NCI-H510A (cell line): ENCODE measurements at regions not wholly inside any gene's neighbourhood (a gene's known extent, or its start where the extent isn't known, plus 50 kb on each side); places are given as distances from the start of the nearest gene placed in this dataset.

Source experiments
- DNase-seq: peaks from one replicate; lab custom pipeline; 2025; lab: John Stamatoyannopoulos, UW

DNA sequence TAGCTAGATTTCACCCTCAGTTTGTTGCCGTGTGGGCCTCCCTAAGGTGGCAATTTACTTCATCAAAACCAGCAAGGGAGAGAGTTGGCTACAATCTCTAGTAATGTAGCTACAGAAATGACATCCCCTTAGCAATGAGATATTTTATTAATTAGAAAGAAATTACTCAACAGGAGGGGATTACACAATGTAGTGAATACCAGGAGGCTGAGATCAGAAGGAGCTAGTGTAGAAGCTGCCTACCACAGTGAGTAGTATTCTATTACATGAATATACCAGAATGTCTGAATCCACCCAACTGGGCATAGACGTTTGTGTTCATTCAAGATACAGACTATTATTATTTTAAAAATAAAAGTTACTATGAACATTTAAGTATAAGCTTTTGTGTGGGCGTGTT is 868.2 kb upstream of the CXADR start:
- DNase-seq: no peak

DNA sequence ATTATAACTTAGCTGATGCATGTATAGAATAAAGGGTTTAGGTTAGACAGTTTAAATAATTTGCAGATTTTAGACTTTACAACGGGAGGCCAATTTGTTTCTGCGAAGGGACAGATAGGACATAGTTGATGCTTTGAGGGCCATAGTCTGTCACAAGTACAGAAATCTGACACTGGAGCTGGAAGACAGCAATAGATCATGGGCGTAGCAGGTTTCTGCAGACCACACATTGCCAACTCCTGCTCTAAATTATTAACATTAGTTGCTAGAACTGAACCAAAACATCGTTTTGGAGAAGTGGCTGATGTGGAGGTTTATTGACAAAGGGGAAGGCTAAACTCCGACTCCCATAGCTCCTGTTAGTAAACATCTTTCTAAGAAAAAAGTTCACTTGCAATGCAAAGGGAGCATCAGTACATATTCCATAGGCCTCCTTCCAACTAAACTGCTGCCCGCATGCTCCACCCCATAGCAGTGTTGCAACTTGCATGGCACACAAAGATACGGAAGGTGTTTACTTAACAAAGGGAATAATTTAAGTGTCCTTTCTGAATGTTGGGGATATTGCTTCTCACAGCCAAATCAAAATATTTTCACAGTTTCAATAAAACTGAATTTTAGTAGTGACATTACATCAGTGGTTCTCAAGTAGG is 862.0 kb upstream of the CXADR start:
- DNase-seq: no peak

DNA sequence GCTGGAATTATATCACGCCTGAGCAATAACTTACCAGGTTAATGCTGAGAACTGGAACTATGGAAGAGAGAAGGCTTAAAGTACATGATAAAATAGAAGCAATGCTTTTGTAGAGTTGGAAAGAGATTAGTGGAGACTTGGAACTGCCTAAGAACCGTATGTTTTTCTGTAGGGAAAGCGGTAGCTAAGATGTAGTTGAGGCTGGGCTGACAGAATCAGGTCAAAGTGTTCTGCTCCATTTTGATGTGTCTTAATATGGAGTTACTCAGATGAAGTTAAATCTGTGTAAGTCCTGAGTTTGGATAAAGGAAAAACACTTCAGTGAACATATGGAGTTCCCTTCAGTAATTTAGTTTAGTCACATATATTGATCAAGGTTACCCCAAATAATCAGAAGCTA is 860.9 kb upstream of the CXADR start:
- DNase-seq: no peak

DNA sequence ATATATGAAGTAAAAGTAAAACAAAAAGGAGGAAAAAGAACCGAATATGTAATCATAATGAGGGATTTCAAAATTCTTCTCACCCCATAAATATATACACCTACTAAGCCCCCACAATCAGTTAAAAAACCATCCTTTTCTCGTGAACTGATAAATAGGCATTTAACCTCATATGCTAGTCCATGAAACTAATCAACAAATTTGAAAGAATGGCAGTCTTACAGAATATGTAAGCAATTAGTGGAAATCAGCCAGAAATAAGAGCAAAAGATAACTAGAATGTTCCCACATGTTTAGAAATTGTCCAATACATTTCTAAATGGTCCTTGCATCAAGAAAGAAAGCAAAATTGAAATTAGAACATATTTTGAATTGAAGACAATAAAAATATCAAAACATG is 849.4 kb upstream of the CXADR start:
- DNase-seq: no peak

DNA sequence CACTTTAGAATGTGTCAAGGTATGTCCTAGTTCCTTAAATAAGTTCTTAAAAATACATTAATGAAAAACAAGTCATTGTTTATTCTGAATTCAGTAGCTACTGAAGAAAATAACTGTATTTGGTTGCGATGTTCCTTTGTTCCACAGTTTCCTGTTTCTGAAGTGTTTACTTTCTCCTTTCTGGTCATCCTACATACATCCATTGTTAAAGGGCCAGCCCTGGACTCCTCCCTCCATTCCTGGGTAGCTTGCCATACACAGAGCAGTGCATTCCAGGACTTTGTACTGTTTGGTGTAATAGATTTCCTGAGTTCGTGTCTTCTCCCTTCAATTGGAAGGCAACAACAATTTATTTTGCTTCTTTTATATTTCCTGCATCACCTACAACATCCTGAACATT is 845.4 kb upstream of the CXADR start:
- no peak for DNase-seq

DNA sequence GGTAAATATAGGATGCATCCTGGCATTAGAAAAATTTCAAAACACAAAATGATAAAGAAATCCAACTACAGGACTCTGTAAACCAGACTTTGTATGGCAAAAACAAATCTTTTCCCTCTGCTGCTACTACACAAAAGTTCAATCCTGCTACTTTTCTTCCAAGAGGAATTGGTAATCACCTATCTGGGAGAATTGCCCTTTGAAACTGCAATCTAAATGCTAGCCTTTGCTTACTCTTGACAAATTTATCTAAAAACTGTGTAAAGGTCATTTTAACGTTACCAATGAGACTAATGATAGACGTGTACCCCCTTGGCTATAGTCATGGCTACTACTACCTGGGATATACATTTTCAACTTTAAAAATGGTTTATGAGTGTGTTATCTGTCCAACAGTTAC is 837.9 kb upstream of the CXADR start:
- DNase-seq: no peak

DNA sequence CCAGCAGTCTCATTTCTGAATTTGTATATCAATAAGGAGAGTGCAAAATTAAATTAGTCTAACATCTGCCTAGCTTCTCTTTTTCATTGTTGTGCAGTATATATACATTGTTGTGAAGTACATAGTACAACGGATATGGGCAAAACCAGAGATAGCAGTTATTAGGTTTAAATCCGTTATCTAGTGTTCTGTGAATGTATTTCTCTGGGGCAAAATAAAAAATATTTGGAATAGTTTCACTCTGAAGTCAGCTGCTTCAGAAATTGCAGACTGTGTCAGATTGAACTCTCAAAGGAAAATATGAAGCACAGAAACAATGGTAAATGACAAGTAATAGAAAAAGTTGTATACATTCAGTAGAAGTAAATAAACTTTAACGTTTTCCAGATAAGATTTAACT is 836.5 kb upstream of the CXADR start:
- no peak for DNase-seq

DNA sequence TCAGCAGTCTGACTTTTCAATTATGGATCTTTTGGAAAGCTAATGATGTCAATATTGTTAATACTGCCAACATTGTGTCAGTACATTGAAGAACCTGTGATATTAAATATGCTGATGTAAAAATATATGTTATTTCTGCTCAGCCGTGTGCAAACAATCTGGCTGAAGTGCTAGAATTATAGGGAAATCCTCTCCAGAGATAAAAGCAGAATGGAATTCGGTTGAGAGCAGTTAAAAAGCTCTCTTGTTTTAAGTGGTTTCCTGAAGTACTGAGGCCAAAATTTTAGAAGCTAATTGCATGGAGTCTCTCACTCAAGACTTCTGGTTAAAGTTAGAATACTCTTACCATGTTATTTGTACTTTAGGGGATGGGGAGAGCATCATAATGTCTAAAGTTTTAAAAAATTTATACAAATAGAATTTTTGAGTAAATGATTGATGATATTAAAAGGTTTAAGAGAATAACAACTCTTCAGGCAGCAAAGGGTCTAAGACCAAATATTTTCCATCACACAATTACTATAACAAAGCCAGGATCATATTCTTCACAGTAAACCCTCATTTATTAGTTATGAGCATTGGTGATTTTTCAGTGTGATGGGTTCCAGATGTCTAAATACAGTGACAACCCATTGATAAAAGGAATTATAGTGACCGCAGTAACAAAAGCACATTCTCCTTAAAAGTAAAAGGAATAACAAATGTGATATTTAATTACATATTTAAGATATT is 834.2 kb upstream of the CXADR start:
- DNase-seq: no peak

DNA sequence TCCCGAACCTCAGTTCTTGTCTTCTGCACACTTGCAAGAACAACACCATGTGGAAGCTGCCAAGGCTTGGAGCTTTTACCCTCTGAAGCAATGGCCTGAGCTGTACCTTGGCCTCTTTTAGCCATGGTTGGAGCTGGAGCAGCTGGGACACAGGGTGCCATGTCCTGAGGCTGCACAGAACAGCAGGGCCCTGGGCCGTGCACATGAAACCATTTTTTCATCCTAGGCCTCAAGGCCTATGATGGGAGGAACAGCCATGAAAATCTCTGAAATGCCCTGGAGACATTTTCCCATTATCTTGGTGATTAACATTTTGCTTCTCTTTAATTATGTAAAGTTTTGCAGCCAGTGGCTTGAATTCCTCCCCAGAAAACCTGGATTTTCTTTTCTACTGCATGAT is 817.8 kb upstream of the CXADR start:
- no peak for DNase-seq

DNA sequence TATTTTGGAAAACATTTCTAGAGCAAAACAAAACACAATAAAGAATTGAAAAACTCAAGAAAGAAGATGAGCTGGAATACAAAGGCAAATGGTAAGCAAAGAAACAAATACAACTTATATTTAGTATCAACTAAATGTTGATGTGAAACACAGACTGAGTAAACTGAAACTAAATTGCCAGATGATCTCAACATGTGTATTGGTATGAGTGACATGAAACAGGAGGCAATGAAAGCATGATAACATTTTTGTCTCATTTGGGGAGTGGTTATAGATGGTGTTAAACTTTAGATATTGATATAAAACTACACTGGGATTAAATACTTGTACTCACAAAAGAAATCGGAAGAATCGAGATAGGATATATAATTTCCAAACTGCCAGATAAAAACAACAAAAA is 805.6 kb upstream of the CXADR start:
- no peak for DNase-seq

DNA sequence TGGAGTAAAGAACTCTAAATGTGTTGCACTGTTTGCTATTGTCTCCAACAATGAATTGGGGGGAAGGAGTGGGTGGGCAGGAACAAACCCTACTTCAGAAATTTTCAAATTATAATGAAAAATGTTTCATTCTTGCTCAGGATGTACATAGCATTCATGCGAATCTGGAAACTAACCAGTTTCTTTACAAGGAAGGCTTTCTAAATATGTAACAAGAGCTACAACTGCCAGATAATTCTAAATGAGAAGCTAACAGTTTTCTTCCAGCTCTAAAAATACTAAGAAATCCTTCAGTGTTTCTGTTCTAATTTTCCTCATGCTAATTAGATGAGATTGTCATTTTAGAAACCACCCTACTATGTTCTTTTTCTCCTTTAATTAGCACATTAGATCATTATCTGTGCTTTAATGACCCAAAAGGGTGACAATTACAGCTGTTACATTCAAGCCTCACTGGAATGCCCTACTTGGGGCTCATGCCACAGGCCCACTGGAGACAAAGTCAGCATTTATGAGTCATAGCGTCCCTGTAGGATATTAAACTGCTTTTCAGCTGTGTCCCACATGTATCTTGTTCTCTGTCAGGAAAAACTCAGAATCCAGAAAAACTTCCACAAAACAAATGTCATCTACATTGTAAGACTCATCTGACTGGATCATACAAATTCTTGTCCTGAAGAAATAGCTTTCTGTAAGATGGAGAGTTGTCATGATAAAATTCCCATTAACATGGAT is 804.6 kb upstream of the CXADR start:
- no peak for DNase-seq

DNA sequence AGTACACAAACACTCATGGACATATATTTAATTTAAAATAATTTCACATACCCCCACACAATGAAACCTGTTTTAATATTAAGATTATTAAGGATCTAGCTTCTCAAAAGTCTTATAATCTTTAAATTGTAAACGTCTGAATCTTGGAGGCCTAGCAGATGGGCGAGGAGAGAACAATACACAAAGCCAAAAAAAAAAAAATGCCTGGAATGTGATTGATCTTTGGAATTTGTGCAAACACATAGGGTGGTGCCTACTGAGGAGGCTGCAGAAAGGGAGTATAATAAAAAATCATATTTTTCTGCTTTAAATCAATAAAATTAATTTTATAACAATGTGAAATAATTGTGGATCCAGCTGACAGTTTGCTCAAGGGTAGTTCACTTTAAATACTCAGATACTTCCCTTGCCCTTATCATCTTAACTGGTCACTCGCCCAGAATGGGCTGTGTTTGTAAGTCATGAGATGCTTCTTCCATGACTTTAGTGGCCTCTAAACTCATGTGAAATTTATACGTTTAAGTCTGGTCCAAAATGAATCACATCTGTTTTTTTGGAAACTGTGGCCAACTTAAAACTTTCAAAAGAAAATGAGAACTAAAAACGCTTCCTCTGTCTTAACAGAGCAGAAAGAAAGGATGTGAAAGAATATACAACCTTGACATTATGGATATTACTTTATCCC is 802.8 kb upstream of the CXADR start:
- no peak for DNase-seq

DNA sequence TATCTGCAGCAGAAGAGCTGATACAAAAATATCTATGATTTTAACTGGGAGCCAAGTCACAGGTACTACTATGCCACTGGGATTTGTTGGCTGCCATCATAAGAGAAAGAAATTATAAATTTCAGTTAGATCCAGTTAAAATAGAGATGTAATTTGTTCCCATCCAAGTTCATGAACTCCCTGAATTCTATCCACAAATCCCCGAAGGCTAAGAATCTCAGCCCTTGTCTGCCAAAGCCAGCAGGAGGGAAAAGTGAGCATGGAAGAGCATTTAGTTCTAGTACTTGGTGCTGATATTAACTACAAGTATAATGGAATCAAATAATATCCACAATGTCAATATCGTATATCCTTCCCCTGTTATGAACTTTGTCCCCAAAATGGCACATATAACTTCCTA is 801.1 kb upstream of the CXADR start:
- no peak for DNase-seq

DNA sequence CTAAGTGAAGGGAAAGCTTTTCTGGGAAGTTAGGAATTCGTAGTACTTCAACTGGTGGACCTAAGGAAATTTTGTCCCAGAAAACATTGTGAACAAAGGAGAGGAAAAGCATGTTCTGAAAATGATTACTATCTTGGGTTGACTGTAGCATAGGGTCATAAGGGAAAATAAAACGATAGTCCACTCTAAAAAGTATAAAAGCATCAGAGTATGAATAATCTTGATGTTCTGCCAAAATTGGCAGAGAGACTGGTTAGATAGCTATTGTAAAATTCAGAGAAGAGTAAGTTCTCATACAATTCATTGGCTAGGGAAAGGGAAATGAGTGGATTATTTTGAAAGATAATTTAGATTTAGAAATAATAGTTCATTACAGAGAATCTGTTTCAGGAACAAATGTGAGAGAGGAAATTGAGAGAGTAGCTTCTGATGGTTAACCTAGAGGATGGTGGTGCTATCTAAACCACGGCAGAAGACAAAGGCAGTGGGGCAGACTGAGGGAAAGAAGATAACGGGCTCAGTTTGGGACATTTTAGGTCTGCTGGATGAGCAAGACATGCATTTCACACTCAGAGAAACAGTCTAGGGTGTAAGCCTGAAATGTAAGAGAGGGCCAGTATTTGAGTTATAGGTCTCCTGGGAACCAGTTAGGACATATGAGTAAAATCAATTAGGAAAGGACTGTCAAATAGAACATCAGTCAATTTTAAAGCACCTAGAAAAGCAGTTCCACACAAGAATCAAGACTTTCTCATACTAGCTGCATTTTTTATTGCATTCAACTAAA is 799.3 kb upstream of the CXADR start:
- DNase-seq: no peak

DNA sequence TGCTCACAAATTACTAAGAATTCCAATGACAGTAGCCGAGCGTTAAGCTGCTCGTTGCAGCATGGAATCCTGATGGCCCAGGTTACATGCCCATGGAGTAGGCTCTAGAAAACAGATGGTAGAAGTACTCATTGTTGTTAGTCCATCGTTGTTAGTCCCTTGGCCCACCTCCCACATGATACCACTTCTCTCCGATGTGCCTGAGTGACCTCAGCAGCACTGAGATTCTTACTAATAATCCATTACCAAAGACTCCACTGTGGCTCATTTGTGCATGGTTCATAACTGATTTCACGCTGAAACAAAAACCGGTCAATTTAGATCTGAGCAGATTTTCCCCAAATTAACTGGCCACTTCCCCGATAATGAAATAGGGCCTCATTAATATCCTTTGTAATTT is 772.3 kb upstream of the CXADR start:
- no peak for DNase-seq

DNA sequence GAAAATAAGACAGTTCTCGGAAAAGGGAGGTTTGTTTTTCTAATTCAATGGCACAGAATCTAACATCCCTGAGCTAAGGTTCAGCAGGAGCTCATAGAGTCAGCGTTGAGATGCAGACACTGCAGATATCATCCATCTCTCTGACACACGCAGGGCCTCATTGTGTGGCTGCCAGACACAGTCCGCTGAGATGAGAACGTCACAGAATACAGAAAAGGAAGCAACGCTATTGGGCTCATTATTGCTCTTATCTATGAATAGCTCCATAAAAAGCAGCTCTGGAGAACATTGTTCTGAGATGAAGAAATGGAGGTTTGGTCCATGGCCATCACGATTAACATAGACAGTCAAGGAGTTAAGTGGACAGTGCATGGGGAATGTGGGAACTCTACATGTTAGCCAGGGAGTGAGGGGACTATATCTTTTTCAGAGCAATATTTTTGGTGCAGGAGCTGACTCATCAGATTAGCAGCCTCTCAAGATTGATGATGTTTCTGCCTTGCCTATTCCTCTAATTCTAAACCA is 771.6 kb upstream of the CXADR start:
- DNase-seq: no peak

DNA sequence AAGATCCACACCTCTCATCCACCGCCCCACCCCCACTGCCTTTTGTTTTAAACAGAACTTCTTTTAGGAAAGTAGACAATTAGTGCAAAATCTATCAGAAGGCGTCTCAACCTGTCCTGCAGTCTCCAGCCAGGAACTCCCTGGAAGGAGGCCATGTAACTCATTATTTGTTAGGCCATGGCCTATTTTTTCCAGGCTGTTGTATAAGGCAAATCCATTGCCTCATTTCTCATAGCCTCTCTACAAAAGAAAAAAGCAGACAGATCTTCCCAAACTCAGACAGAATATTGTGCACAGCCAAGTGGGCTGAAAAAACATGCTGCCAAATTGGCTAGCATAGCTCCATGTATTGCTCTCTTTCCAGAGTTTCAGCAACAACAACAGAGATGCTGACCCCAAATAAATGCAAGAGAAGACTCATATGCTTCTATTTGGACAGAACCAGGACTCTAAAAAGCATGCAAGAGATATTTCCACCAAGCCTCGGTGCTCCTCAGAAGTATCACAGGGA is 770.7 kb upstream of the CXADR start:
- no peak for DNase-seq

DNA sequence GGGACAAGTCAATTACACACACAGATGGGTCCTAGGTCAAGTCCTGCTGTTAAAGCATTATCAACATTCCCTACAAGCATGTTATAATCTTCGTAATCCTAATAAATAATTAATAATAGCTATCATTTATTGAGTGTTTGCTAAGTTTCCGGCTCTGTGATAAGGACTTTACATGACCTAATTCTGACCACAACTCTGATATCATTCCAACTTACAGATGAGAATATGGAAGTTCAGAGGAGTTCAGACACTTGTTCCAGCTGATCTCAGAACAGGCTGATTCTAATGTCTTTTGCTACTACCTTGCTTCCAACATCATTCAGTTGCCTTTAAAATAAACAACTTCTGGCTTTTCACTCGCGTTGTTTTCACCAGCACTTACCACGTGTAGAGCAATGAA is 770.1 kb upstream of the CXADR start:
- DNase-seq: no peak

DNA sequence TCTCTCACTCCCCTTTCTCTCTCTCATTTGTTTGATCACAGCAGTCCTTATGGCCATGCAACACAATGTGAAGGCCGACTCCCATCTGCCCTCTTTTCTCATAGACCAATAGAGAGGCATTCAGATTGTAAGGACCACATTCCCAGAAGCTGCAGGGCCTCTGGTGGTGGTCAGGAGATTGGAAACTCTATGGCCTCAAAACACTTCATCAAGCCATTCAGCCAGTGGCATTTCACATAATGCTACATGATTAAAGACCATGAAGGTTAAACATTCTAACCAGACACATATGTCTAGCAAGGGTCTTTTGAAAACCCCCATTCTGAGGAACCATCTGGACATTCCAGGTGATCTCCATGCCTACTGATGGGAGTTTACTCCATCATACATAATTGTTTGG is 769.5 kb upstream of the CXADR start:
- no peak for DNase-seq

DNA sequence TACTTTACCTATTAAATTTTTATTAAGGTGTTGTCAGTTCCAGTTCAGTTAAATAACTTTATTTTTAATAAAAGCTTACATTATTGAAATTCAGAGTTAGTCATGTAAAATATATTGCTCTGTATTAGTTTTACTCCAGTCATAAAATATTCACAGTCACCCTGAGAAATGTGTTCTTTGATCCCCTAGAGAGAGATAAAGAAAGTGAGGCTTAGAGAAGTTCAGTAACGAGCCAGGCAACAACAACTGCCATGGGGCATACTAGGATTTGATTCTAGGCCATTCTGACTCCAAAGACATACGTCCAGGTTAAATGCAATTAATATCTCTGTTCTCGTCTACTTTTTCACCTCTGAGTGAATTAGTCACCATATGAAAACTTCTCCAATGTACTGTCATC is 761.9 kb upstream of the CXADR start:
- DNase-seq: no peak

DNA sequence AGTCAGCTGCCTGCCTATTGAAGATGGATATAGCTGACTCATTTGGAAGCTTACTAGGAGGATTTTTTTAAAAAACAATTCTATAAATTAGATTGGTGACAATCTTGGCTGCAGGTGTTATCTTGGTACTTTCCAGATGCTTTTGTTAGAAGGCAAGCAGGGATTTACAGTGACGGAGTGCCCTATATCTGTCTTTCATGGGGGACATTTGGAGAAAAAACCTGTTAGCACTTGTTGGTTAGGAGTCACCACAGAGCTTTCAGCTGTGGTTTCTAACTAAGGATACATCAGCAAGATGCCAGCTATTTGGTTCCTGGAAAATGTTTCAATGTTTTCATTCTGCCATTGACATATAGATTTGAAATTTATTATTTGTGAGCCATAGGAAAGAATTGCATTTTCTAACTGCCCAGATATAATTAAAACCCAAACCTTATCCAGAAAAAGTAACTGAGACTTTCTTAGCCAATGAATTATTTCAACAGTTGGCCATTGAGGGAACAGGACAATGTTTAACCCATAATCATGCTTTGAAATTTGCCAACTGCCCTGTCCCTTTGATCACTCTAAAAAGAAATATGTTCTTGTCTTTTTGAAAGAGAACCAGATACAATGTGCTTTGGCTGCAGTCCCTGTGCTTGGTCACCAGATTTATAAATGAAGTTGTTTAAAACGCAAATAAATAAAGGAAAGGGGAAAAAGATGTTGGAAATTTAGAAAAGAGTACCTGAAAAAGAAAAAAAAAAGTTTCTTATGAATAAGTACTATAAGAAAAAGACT is 761.0 kb upstream of the CXADR start:
- DNase-seq: no peak
